ENCODE measurements at regions not wholly inside any gene's neighbourhood (a gene's known extent, or its start where the extent isn't known, plus 50 kb on each side); places are given as distances from the start of the nearest gene placed in this dataset.
"Not testable (repeated sequence)": the region's sequence is repeated elsewhere in the genome, so short reads cannot be mapped to it uniquely, and the experiment has no call there.

GRCh38 chr6:8943073-8943472 lies 507.7 kb upstream of the SLC35B3 start:
- H3K4me3 ChIP-seq (ENCODE audit: low read length), result no peak overlapping the region
- DNase-seq (ENCODE audit: low read depth), result no peak
- TF ChIP-seq CTCF (conservative IDR thresholded peaks at IDR 0.05; ENCODE audit: low read length), result no peak

- no peak for TF ChIP-seq CTCF (conservative IDR thresholded peaks at IDR 0.05; ENCODE audit: low read length)
- DNase-seq (ENCODE audit: low read depth), result no peak
- no peak overlapping the region for H3K4me3 ChIP-seq (ENCODE audit: low read length)
Observed at GRCh38 chr6:8941577-8941976, 506.2 kb upstream of the SLC35B3 start.

GRCh38 chr6:8940356-8940755 lies 505.0 kb upstream of the SLC35B3 start:
- no peak for DNase-seq (ENCODE audit: low read depth)
- no peak overlapping the region for H3K4me3 ChIP-seq (ENCODE audit: low read length)
- TF ChIP-seq CTCF (conservative IDR thresholded peaks at IDR 0.05; ENCODE audit: low read length), result no peak

- DNase-seq (ENCODE audit: low read depth), result no peak
- H3K4me3 ChIP-seq (ENCODE audit: low read length), result no peak overlapping the region
- TF ChIP-seq CTCF (conservative IDR thresholded peaks at IDR 0.05; ENCODE audit: low read length), result no peak
Observed at GRCh38 chr6:8939615-8940014, 504.3 kb upstream of the SLC35B3 start.

GRCh38 chr6:8934318-8934717 lies 499.0 kb upstream of the SLC35B3 start:
- no peak overlapping the region for H3K4me3 ChIP-seq (ENCODE audit: low read length)
- DNase-seq (ENCODE audit: low read depth), result no peak
- TF ChIP-seq CTCF (conservative IDR thresholded peaks at IDR 0.05; ENCODE audit: low read length), result no peak

- DNase-seq (ENCODE audit: low read depth), result no peak
- TF ChIP-seq CTCF (conservative IDR thresholded peaks at IDR 0.05; ENCODE audit: low read length), result no peak
- H3K4me3 ChIP-seq (ENCODE audit: low read length), result no peak overlapping the region
Observed at GRCh38 chr6:8930009-8930408, 494.7 kb upstream of the SLC35B3 start.

GRCh38 chr6:8920244-8920643 lies 484.9 kb upstream of the SLC35B3 start:
- not testable (repeated sequence) for DNase-seq (ENCODE audit: low read depth); H3K4me3 ChIP-seq (ENCODE audit: low read length)

GRCh38 chr6:8918196-8918595 lies 482.9 kb upstream of the SLC35B3 start:
- H3K4me3 ChIP-seq (ENCODE audit: low read length), result no peak overlapping the region
- no peak for TF ChIP-seq CTCF (conservative IDR thresholded peaks at IDR 0.05; ENCODE audit: low read length)
- DNase-seq (ENCODE audit: low read depth), result no peak

Data from AG10803 (cell line).